ENCODE measurements at regions not wholly inside any gene's neighbourhood (a gene's known extent, or its start where the extent isn't known, plus 50 kb on each side); places are given as distances from the start of the nearest gene placed in this dataset.

- no peak for DNase-seq (ENCODE audit: low read depth)
Observed at GRCh38 chr10:60666221-60666620, 112.1 kb upstream of the CDK1 start.

GRCh38 chr10:60664859-60665258 is 113.4 kb upstream of the CDK1 start:
- peak; percentile 34 for DNase-seq (ENCODE audit: low read depth)

DNA sequence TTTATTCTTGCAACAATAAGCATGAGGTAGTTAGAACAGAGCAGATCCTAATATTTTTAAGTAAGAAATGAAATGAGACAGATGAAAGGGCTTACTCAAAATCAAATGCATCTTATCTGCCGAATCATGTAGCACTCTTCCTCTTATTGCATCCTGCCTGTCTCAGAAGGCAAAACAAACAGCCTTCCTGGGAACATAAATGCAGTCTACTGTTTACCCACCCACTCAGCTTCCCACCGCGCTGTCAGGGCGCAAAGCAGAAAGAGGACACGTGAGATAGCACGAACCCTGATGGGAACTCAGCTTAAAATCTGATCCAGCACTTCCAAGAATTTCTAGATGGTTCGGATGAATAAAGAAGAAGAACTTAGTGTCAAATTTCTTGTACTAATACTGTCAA is 114.4 kb upstream of the CDK1 start:
- no peak for DNase-seq (ENCODE audit: low read depth)

- DNase-seq (ENCODE audit: low read depth), result peak; percentile 63
Observed at GRCh38 chr10:60662917-60663614, 115.2 kb upstream of the CDK1 start.

- DNase-seq (ENCODE audit: low read depth), result peak; percentile 75
Observed at GRCh38 chr10:60661637-60662036, 116.6 kb upstream of the CDK1 start.

DNA sequence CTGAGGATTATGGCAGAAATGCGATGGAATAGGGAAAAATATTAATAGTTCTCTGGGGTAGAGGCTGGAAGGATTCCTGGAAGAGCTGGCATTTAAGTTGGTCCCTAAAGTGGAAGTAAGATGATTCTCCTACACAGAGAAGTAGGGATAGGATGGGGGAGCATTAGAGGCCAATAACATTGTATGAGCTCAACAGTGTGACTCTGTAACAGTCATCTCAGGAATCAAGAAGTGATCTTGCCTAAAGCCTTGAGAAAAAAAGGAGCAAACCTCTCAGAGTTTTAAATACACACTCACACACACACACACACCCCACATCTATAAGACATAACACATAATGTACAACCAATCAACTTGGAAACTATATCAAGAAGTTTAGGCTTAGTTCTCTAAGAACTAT is 117.7 kb upstream of the CDK1 start:
- no peak for DNase-seq (ENCODE audit: low read depth)

GRCh38 chr10:60654813-60655464 is 123.3 kb upstream of the CDK1 start:
- peak; percentile 72 for DNase-seq (ENCODE audit: low read depth)

DNA sequence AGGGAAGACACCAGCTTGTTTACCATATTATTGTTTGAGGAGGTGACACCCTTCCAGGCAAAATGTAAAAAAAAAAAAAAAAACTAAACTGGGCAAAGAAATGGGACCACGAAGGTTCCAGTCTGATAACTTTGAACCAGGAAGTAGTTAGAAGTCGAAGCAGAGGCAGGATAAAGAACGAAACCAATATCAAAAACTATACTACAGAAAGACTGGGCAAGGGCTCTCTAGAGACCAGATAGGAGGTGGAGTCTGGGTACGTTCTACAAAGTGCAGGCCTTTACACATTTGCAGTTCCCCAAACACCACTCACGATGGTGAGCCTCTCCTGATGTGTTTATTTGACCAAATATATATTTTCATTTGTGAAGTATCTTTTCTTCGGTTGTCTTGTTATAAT is 125.7 kb upstream of the CDK1 start:
- no peak for DNase-seq (ENCODE audit: low read depth)

DNA sequence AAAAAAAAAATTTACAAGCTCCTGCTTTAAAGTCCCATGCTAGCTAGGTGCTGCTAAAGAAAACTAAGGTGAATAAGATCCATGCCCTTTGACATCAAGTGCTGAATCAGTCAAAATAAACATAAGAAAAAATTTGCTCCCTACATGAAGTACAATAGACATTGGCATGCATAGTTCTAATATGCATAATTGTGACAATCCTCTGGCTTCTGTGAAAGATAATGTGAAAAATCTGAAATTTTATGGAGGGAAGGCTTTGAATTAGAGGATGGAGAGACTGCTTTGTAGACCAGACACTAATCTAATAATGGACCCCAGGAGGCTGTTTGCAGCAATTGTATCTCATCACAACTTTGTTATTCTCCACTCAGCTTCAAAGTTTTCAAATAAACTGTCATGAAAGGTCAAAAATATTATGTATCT is 127.9 kb upstream of the CDK1 start:
- no peak for DNase-seq (ENCODE audit: low read depth)

GRCh38 chr10:60649485-60650377 is 128.5 kb upstream of the CDK1 start:
- no peak for DNase-seq (ENCODE audit: low read depth)

GRCh38 chr10:60648761-60649160 is 129.5 kb upstream of the CDK1 start:
- DNase-seq (ENCODE audit: low read depth), result no peak

DNA sequence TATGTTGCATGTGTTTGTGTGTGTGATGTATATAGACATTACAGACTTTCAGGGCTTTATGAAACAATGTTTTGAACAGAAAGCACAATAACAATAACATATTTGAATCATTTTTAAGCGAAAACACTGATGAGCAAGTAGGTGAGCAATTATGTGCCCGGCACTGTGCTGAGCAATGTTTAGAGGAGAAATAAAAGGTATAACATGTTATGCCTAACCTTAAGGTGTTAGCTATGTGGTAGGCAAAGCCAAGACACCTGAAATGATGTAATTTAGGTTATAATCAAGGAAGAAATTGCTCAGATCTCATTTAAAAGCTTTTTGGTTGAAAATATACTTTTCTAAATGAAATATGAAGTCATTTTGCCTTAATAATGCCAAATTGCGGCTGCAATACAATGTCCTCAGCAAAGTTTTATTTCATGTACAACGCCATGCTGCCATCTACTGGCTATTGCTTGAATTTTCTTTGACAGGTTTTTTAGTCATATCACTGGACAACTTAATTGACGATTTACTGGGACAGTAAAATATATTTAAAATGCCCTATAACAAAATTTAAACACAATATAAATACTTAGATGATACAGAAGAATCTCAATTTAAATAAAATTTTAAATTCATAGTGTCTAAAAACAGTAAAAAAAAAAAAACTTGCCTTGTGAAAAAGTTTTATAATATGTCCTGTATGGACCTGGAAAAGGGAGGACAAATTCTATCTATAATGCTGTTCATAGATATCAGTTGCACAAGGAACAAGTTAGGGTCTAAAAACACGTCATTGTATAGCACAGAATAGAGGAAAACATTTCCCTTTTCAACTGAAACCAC is 131.1 kb upstream of the CDK1 start:
- DNase-seq (ENCODE audit: low read depth), result peak; percentile 60

GRCh38 chr10:60645980-60646379 is 132.3 kb upstream of the CDK1 start:
- DNase-seq (ENCODE audit: low read depth), result no peak

GRCh38 chr10:60644436-60645130 is 133.7 kb upstream of the CDK1 start:
- DNase-seq (ENCODE audit: low read depth), result no peak

GRCh38 chr10:60643874-60644273 is 134.4 kb upstream of the CDK1 start:
- no peak for DNase-seq (ENCODE audit: low read depth)

DNA sequence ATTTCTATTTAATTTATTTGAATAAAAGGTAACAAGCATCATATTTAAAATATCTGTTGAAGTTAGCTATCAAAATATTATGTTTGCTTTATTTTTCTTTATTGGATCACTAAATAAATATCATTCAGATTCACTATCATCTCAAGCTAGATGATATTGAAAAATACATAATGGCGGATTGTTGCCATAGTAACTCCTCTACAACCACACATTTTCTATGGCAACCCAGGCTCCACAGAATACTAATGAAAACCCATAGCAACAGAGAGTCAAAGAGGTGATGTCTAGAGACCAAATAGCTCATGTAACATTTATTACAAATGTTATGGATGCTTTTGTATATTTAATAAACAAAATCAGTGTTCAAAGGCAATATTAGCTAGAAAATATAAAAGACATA is 148.9 kb upstream of the CDK1 start:
- DNase-seq (ENCODE audit: low read depth), result no peak

GRCh38 chr10:60627778-60628748 is 150.2 kb upstream of the CDK1 start:
- no peak for DNase-seq (ENCODE audit: low read depth)

- DNase-seq (ENCODE audit: low read depth), result no peak
Observed at GRCh38 chr10:60626037-60626436, 152.2 kb upstream of the CDK1 start.

DNA sequence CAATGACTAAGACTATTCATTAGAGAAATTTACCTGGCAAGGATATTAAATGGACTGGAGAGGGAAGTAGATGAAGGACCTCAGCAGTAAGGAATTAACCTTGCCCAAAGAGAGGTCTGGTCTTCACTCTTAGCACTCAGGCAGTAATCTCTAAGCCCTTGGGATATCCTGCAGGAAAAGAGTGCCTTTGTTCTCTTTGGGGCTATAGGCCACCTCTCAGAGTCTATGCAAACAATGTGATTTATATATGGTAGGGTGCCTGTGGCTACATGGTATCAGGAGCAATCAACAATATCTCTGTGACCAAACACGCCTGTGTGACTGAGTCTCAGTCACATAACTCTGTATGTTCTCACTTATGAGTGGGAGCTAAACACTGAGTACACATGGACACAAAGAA is 154.7 kb upstream of the CDK1 start:
- no peak for DNase-seq (ENCODE audit: low read depth)

DNA sequence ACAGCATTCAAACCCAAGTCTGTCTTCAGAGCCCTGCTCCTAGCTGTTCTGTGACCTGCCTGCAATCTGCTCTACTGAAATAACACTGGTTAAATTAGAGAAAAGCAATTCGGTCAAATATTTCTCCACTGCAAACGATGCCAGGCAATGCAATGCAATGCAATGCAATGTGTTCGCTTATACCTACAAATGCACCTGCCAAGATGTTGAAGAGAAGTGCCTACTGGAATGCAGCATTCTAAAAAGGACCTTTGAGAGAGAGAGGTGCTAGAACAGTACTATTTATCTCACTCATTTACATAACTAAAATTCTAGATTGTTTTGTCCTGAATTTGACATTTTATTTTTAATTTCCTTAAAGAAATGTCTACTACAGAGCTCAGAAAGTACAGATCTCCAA is 157.3 kb upstream of the CDK1 start:
- no peak for DNase-seq (ENCODE audit: low read depth)
